B cell (primary cell): ENCODE measurements at regions not wholly inside any gene's neighbourhood (a gene's known extent, or its start where the extent isn't known, plus 50 kb on each side); places are given as distances from the start of the nearest gene placed in this dataset.

ENCODE experiments used
- ATAC-seq: fragments of 200-7000 bp; cut with Tn5 transposase; one replicate; pipeline ENCODE4 v1.10.0; 2021; ENCODE audit warnings: low read depth, mild to moderate bottlenecking, moderate number of reproducible peaks, moderate library complexity
- CTCF ChIA-PET: fragments of 350-600 bp; sonication (Branson Sonifier 250); formaldehyde crosslinking; loops from one replicate; lab custom pipeline; 2021; ENCODE audit warnings: antibody characterized with exemption, inconsistent platforms; lab: Charles Lee
- POLR2A ChIA-PET: fragments of 350-600 bp; sonication (Branson Sonifier 250); formaldehyde crosslinking; loops from one replicate; lab custom pipeline; 2021; ENCODE audit warnings: antibody characterized with exemption; lab: Charles Lee
- DNase-seq: peaks from one replicate; pipeline ENCODE4 v3.0.0; 2013
- H2AFZ ChIP-seq: 2 replicates; pipeline ENCODE4 v1.6.1; 2012; ENCODE audit warnings: mild to moderate bottlenecking, low read depth, low read length; ENCODE audit not compliant: insufficient read depth, poor library complexity, severe bottlenecking
- H3K27ac ChIP-seq, 2 donors: 1 replicate in 1 of 2; 2 replicates in 1 of 2; pipeline ENCODE4 v1.5.1; 2012 to 2013; ENCODE audit warnings: low read length in 2 of 2, mild to moderate bottlenecking in 2 of 2, moderate library complexity in 1 of 2
- H3K27me3 ChIP-seq, 4 experiments: fragments of 200-600 bp in 1 of 4; sonication (generic) in 1 of 4; replicated peaks in 1 of 4; 1 replicate in 2 of 4; 2 replicates in 2 of 4; pipeline versions ENCODE4 v1.6.1 to v1.7.0; 2013 to 2016; ENCODE audit warnings: low read length in 3 of 4, mild to moderate bottlenecking in 2 of 4, mixed read lengths in 1 of 4, moderate library complexity in 1 of 4; ENCODE audit not compliant: insufficient read depth in 4 of 4, control insufficient read depth in 3 of 4; ENCODE audit errors: control extremely low read depth in 1 of 4
- H3K36me3 ChIP-seq, 2 experiments: replicated peaks in 1 of 2; 1 replicate in 1 of 2; 2 replicates in 1 of 2; pipeline versions ENCODE4 v1.6.1 to v1.7.1; 2013; ENCODE audit warnings: low read length in 1 of 2; ENCODE audit not compliant: insufficient read depth in 2 of 2, control insufficient read depth in 1 of 2; ENCODE audit errors: control extremely low read depth in 1 of 2, extremely low read depth in 1 of 2
- H3K4me1 ChIP-seq, 2 donors: fragments of 200-600 bp in 1 of 2; sonication (generic) in 1 of 2; 1 replicate in 1 of 2; 2 replicates in 1 of 2; pipeline versions ENCODE4 v1.5.1 to v1.6.1; 2013 to 2017; ENCODE audit warnings: low read length in 2 of 2; ENCODE audit not compliant: control insufficient read depth in 2 of 2, insufficient read depth in 2 of 2
- H3K4me2 ChIP-seq: replicated peaks from 2 replicates; pipeline ENCODE3; 2012; ENCODE audit warnings: mild to moderate bottlenecking, low read depth, low read length; ENCODE audit not compliant: poor library complexity, severe bottlenecking
- H3K4me3 ChIP-seq, 5 experiments: fragments of 200-600 bp in 1 of 5; sonication (generic) in 1 of 5; 1 replicate in 3 of 5; 2 replicates in 2 of 5; pipeline versions ENCODE4 v1.5.1 to v1.7.0; 2011 to 2016; ENCODE audit warnings: low read length in 4 of 5, mild to moderate bottlenecking in 4 of 5, low read depth in 2 of 5, control low read depth in 1 of 5, moderate library complexity in 1 of 5; ENCODE audit not compliant: insufficient read depth in 1 of 5; ENCODE audit errors: control extremely low read depth in 1 of 5, extremely low read depth in 1 of 5
- H3K79me2 ChIP-seq: fragments of 200-600 bp; sonication (generic); one replicate; pipeline ENCODE4 v1.6.0; 2016; ENCODE audit warnings: low read length; ENCODE audit not compliant: control insufficient read depth, insufficient read depth
- H3K9ac ChIP-seq: fragments of 200-600 bp; sonication (generic); 2 replicates; pipeline ENCODE4 v1.6.1; 2017; ENCODE audit warnings: mild to moderate bottlenecking, low read length, moderate library complexity
- H3K9me3 ChIP-seq, 3 donors: one replicate each; pipeline versions ENCODE4 v1.6.1 to v1.7.1; 2013; ENCODE audit warnings: low read length in 2 of 3; ENCODE audit not compliant: control insufficient read depth in 2 of 3, insufficient read depth in 1 of 3; ENCODE audit errors: control extremely low read depth in 1 of 3
- H4K20me1 ChIP-seq: 2 replicates; pipeline ENCODE4 v1.6.0; 2012; ENCODE audit warnings: mild to moderate bottlenecking, low read length; ENCODE audit not compliant: insufficient read depth, control insufficient read depth, poor library complexity, severe bottlenecking
- H3K27ac Mint-ChIP-seq: one replicate; pipeline ENCODE4 v1.8.0; 2021; ENCODE audit warnings: mixed read lengths
- H3K27me3 Mint-ChIP-seq: one replicate; pipeline ENCODE4 v1.8.0; 2021; ENCODE audit warnings: mixed read lengths
- H3K4me1 Mint-ChIP-seq: one replicate; pipeline ENCODE4 v1.8.0; 2021; ENCODE audit warnings: mixed read lengths
- H3K4me3 Mint-ChIP-seq: one replicate; pipeline ENCODE4 v1.8.0; 2021; ENCODE audit warnings: mixed read lengths
- H3K9me3 Mint-ChIP-seq: one replicate; pipeline ENCODE4 v1.8.0; 2022; ENCODE audit warnings: mixed read lengths; ENCODE audit not compliant: insufficient read depth
- EZH2 ChIP-seq: IDR thresholded peaks from 2 replicates; pipeline ENCODE4 v1.6.1; 2012; ENCODE audit warnings: borderline replicate concordance, low read depth, mild to moderate bottlenecking, moderate library complexity, low read length; ENCODE audit not compliant: insufficient read depth, poor library complexity, severe bottlenecking
- WGBS: methylation state at CpG from one replicate; pipeline ENCODE4 v1.1.5; 2013; ENCODE audit warnings: missing lambda C conversion rate; ENCODE audit not compliant: insufficient coverage; 5-methylcytosine and 5-hydroxymethylcytosine counted together
- intact Hi-C: fragments of 100-400 bp; cut with micrococcal nuclease; formaldehyde crosslinking; loops from one replicate; pipeline ENCODE4 v1.10.0; 2022
- TF ChIP-seq, protein P1 (sequence below): fragments of 200-600 bp; IDR thresholded peaks from one replicate; pipeline ENCODE4 v1.8.0; 2022; ENCODE audit warnings: antibody characterized with exemption, mild to moderate bottlenecking

DNA sequence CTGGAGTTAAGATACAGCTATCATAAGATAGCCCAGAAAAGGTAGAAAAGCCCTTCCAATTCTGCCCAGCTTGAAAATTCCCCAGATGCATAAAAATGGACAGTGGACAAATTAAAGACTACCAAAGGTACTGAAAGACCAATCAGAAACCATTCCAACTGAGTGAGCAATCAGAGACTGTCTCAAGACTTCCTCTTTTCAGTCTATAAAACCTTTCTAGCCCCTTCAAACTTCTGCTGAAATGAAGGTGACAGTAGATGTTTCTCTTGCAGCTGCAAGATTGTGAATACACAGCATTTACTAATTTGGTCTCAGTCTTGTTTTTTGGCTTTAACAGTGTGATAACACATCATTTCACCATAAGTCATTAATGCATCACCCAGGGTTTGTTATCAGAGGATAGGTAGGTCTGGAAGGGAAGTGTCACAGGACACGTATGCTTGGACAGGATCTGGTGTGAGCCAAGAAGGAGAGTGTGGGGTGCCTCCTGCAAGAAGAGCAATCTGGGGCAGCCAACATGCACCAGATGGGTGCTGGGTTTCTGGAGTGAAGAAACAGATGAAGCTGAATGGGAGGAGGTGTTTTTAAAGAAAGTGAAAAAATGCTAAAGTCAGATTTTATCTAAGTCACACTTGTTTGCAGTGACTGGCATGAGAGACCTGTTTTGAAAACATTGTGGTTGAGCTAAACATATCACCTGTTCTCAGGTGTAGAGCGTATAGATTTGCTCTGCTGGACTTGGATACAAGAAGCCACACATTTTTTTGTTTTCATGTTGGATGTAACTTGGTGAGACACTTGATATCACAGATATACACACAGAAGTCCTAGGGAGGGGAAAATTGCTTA is 75.3 kb upstream of the DDX18 start:
- Histone ChIP-seq H4K20me1 (no peaks in the 10 kb centered on the region), H3K36me3 (no peaks in the 10 kb centered on the region), H3K27ac (no peak overlapping the region), H2AFZ (no peak overlapping the region), H3K9me3 (no peaks in the 10 kb centered on the region), H3K9ac (no peak overlapping the region), H3K79me2 (no peaks in the 10 kb centered on the region), H3K4me3 (no peak overlapping the region), H3K4me2 (no peak overlapping the region), H3K27me3 (no peaks in the 10 kb centered on the region), H3K4me1 (no peaks in the 10 kb centered on the region)
- no peak for ATAC-seq
- intact Hi-C loops, result no loop called here
- Mint-ChIP-seq H3K9me3 (no peaks in the 10 kb centered on the region), H3K4me3 (no peak overlapping the region), H3K27ac (no peak overlapping the region), H3K27me3 (peaks cover 10% of the 10 kb centered on the region), H3K4me1 (no peaks in the 10 kb centered on the region)
- DNase-seq, result no peak
- WGBS, result 70% methylated on average over 1 of the region's 2 CpGs
- ChIA-PET CTCF (no interaction called here), POLR2A (no interaction called here)
- no peak for TF ChIP-seq EZH2

DNA sequence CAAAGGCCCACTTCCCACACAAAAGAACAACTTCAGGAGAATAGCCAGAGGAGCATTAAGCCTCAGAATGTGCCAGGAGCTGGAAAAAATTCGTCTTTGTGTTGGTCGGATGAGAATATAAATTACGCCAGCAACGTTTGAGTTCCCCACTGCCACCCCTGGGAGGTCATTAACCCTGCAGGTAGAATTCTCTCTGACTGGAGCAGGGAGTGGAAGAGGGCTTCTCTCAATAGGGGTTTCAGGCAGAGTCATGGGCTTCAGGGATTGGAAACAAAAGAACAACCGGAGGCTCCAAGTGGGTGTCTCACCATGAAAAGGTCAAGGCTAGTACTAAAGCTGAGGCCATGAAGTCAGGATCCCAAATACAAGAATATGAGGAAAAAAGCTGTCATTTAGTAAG is 69.0 kb upstream of the DDX18 start:
- Mint-ChIP-seq H3K27me3 (peaks cover 11% of the 10 kb centered on the region), H3K4me3 (no peak overlapping the region)

More for the DNA sequence above, 69.0 kb upstream of the DDX18 start:
- no peaks in the 10 kb centered on the region for H3K9me3 Mint-ChIP-seq
- intact Hi-C loops, result no loop called here
- Histone ChIP-seq H3K9ac (no peak overlapping the region), H3K4me2 (no peak overlapping the region), H3K79me2 (no peaks in the 10 kb centered on the region), H4K20me1 (no peaks in the 10 kb centered on the region), H3K36me3 (no peaks in the 10 kb centered on the region), H3K9me3 (no peaks in the 10 kb centered on the region), H3K27me3 (no peaks in the 10 kb centered on the region), H2AFZ (no peak overlapping the region), H3K4me1 (no peaks in the 10 kb centered on the region), H3K27ac (no peak overlapping the region), H3K4me3 (no peak overlapping the region)
- DNase-seq, result no peak
- ChIA-PET CTCF (no interaction called here), POLR2A (no interaction called here)
- H3K4me1 Mint-ChIP-seq, result no peaks in the 10 kb centered on the region
- no peak overlapping the region for H3K27ac Mint-ChIP-seq
- WGBS, result 70% methylated on average over 5 of the region's 5 CpGs
- no peak for ATAC-seq
- TF ChIP-seq EZH2, result no peak
- TF ChIP-seq, protein P1, sequence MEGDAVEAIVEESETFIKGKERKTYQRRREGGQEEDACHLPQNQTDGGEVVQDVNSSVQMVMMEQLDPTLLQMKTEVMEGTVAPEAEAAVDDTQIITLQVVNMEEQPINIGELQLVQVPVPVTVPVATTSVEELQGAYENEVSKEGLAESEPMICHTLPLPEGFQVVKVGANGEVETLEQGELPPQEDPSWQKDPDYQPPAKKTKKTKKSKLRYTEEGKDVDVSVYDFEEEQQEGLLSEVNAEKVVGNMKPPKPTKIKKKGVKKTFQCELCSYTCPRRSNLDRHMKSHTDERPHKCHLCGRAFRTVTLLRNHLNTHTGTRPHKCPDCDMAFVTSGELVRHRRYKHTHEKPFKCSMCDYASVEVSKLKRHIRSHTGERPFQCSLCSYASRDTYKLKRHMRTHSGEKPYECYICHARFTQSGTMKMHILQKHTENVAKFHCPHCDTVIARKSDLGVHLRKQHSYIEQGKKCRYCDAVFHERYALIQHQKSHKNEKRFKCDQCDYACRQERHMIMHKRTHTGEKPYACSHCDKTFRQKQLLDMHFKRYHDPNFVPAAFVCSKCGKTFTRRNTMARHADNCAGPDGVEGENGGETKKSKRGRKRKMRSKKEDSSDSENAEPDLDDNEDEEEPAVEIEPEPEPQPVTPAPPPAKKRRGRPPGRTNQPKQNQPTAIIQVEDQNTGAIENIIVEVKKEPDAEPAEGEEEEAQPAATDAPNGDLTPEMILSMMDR, result no peak
